NCI-H69 (cell line): ENCODE measurements at regions not wholly inside any gene's neighbourhood (a gene's known extent, or its start where the extent isn't known, plus 50 kb on each side); places are given as distances from the start of the nearest gene placed in this dataset.
"Not testable (repeated sequence)": the region's sequence is repeated elsewhere in the genome, so short reads cannot be mapped to it uniquely, and the experiment has no call there.

Experiments used
- DNase-seq: peaks from one replicate; lab custom pipeline; 2025; lab: John Stamatoyannopoulos, UW

- DNase-seq = no peak
These were observed 81.6 kb upstream of the USP9X start for GRCh38 chrX:41003506-41004270.

- DNase-seq = peak; percentile 27
These were observed 79.7 kb upstream of the USP9X start for GRCh38 chrX:41005445-41005992.

GRCh38 chrX:41009850-41010846, 75.1 kb upstream of the USP9X start:
- peak; percentile 83 for DNase-seq

- DNase-seq = no peak
These were observed 70.4 kb upstream of the USP9X start for GRCh38 chrX:41014776-41015360.

- DNase-seq = not testable (repeated sequence)
These were observed 67.5 kb upstream of the USP9X start for GRCh38 chrX:41017785-41018184.

GRCh38 chrX:41018391-41019040, 66.7 kb upstream of the USP9X start:
- not testable (repeated sequence) for DNase-seq

GRCh38 chrX:41019041-41019392, 66.2 kb upstream of the USP9X start:
- DNase-seq = no peak

GRCh38 chrX:41022566-41022965, 62.7 kb upstream of the USP9X start:
- DNase-seq = peak; percentile 43

- no peak for DNase-seq
These were observed 62.1 kb upstream of the USP9X start for GRCh38 chrX:41023098-41023497.

GRCh38 chrX:41024335-41024734, 60.9 kb upstream of the USP9X start:
- peak; percentile 16 for DNase-seq

GRCh38 chrX:41024755-41025154, 60.5 kb upstream of the USP9X start:
- no peak for DNase-seq

GRCh38 chrX:41025926-41026701, 59.1 kb upstream of the USP9X start:
- peak; percentile 54 for DNase-seq

- DNase-seq = peak; percentile 51
These were observed 58.6 kb upstream of the USP9X start for GRCh38 chrX:41026702-41027078.

GRCh38 chrX:41029332-41029731, 55.9 kb upstream of the USP9X start:
- no peak for DNase-seq

- DNase-seq = peak; percentile 45
These were observed 53.8 kb upstream of the USP9X start for GRCh38 chrX:41031256-41031967.

GRCh38 chrX:41033299-41033698, 51.9 kb upstream of the USP9X start:
- peak; percentile 38 for DNase-seq

- DNase-seq = not testable (repeated sequence)
These were observed 50.3 kb upstream of the USP9X start for GRCh38 chrX:41034902-41035301.
